ENCODE measurements at regions not wholly inside any gene's neighbourhood (a gene's known extent, or its start where the extent isn't known, plus 50 kb on each side); places are given as distances from the start of the nearest gene placed in this dataset.

GRCh38 chr9:99624499-99625233 lies 197.0 kb upstream of the NR4A3 start:
- TF ChIP-seq, protein P1, sequence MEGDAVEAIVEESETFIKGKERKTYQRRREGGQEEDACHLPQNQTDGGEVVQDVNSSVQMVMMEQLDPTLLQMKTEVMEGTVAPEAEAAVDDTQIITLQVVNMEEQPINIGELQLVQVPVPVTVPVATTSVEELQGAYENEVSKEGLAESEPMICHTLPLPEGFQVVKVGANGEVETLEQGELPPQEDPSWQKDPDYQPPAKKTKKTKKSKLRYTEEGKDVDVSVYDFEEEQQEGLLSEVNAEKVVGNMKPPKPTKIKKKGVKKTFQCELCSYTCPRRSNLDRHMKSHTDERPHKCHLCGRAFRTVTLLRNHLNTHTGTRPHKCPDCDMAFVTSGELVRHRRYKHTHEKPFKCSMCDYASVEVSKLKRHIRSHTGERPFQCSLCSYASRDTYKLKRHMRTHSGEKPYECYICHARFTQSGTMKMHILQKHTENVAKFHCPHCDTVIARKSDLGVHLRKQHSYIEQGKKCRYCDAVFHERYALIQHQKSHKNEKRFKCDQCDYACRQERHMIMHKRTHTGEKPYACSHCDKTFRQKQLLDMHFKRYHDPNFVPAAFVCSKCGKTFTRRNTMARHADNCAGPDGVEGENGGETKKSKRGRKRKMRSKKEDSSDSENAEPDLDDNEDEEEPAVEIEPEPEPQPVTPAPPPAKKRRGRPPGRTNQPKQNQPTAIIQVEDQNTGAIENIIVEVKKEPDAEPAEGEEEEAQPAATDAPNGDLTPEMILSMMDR (IDR thresholded peaks at IDR 0.05; ENCODE audit: borderline replicate concordance, extremely low read depth, low read length, poor library complexity, severe bottlenecking), result no peak
- TF ChIP-seq EZH2 (IDR thresholded peaks at IDR 0.05; ENCODE audit: borderline replicate concordance, low read depth, low read length, severe bottlenecking), result no peak

Measured in DND-41 (cell line).